HG02610 (cell line): ENCODE measurements at regions not wholly inside any gene's neighbourhood (a gene's known extent, or its start where the extent isn't known, plus 50 kb on each side); places are given as distances from the start of the nearest gene placed in this dataset.

Source experiments
- ATAC-seq: cut with Tn5 transposase; IDR thresholded peaks from one replicate; pipeline ENCODE4 v1.9.1; 2021; ENCODE audit warnings: mild to moderate bottlenecking, moderate library complexity; ENCODE audit not compliant: unreplicated experiment

- ATAC-seq: no peak
Observed at GRCh38 chr16:77132051-77132618, 58.9 kb upstream of the MON1B start.

- no peak for ATAC-seq
Observed at GRCh38 chr16:77133706-77134105, 57.3 kb upstream of the MON1B start.

- ATAC-seq: no peak
Observed at GRCh38 chr16:77137045-77137444, 53.9 kb upstream of the MON1B start.
